ENCODE measurements at regions not wholly inside any gene's neighbourhood (a gene's known extent, or its start where the extent isn't known, plus 50 kb on each side); places are given as distances from the start of the nearest gene placed in this dataset.

GRCh38 chr3:170643831-170644230, 58.0 kb upstream of the SLC7A14 start:
- no peak for DNase-seq

GRCh38 chr3:170642882-170643601, 57.2 kb upstream of the SLC7A14 start:
- DNase-seq, result no peak

- no peak for DNase-seq
Measured at GRCh38 chr3:170641510-170642236, 55.8 kb upstream of the SLC7A14 start.

- DNase-seq, result no peak
Measured at GRCh38 chr3:170640737-170641171, 54.9 kb upstream of the SLC7A14 start.

- DNase-seq, result no peak
Measured at GRCh38 chr3:170638988-170639387, 53.1 kb upstream of the SLC7A14 start.

- no peak for DNase-seq
Measured at GRCh38 chr3:170637306-170637705, 51.4 kb upstream of the SLC7A14 start.

GRCh38 chr3:170636400-170636973, 50.6 kb upstream of the SLC7A14 start:
- no peak for DNase-seq

All from NCI-H2029 (cell line).